GM12864 (cell line): ENCODE measurements at regions not wholly inside any gene's neighbourhood (a gene's known extent, or its start where the extent isn't known, plus 50 kb on each side); places are given as distances from the start of the nearest gene placed in this dataset.

Source experiments
- DNase-seq: peaks from one replicate; pipeline ENCODE4 v3.0.0-alpha.2; 2011; ENCODE audit warnings: low read depth
- H3K4me3 ChIP-seq: 2 replicates; pipeline ENCODE4 v1.5.1; 2011; ENCODE audit warnings: mild to moderate bottlenecking, low read depth, low read length, control low read depth
- TF ChIP-seq, protein P1 (sequence below): IDR thresholded peaks from 2 replicates; pipeline ENCODE4 v1.5.1; 2011; ENCODE audit warnings: low read depth, mild to moderate bottlenecking, moderate library complexity, low read length, control low read depth, inconsistent platforms; ENCODE audit errors: missing control alignments

- no peak overlapping the region for H3K4me3 ChIP-seq
- no peak for DNase-seq
- TF ChIP-seq, protein P1, sequence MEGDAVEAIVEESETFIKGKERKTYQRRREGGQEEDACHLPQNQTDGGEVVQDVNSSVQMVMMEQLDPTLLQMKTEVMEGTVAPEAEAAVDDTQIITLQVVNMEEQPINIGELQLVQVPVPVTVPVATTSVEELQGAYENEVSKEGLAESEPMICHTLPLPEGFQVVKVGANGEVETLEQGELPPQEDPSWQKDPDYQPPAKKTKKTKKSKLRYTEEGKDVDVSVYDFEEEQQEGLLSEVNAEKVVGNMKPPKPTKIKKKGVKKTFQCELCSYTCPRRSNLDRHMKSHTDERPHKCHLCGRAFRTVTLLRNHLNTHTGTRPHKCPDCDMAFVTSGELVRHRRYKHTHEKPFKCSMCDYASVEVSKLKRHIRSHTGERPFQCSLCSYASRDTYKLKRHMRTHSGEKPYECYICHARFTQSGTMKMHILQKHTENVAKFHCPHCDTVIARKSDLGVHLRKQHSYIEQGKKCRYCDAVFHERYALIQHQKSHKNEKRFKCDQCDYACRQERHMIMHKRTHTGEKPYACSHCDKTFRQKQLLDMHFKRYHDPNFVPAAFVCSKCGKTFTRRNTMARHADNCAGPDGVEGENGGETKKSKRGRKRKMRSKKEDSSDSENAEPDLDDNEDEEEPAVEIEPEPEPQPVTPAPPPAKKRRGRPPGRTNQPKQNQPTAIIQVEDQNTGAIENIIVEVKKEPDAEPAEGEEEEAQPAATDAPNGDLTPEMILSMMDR = no peak
Measured at GRCh38 chr15:62942428-62942827, 100.1 kb upstream of the TPM1 start.

GRCh38 chr15:62945063-62945462 lies 97.5 kb upstream of the TPM1 start:
- TF ChIP-seq, protein P1 = no peak
- no peak for DNase-seq
- H3K4me3 ChIP-seq = no peak overlapping the region

- H3K4me3 ChIP-seq = no peak overlapping the region
- no peak for DNase-seq
- TF ChIP-seq, protein P1 = no peak
Measured at GRCh38 chr15:62945760-62946159, 96.8 kb upstream of the TPM1 start.

GRCh38 chr15:62946940-62947339 lies 95.6 kb upstream of the TPM1 start:
- no peak overlapping the region for H3K4me3 ChIP-seq
- TF ChIP-seq, protein P1 = no peak
- no peak for DNase-seq

- H3K4me3 ChIP-seq = no peak overlapping the region
- DNase-seq = no peak
- TF ChIP-seq, protein P1 = no peak
Measured at GRCh38 chr15:62950462-62950931, 92.0 kb upstream of the TPM1 start.

- TF ChIP-seq, protein P1 = no peak
- no peak overlapping the region for H3K4me3 ChIP-seq
- no peak for DNase-seq
Measured at GRCh38 chr15:62951481-62951880, 91.1 kb upstream of the TPM1 start.

- TF ChIP-seq, protein P1 = no peak
- no peak for DNase-seq
Measured at GRCh38 chr15:62953021-62953420, 89.5 kb upstream of the TPM1 start.

More at GRCh38 chr15:62953021-62953420, 89.5 kb upstream of the TPM1 start:
- H3K4me3 ChIP-seq = no peak overlapping the region
